NCI-H1105 (cell line): ENCODE measurements at regions not wholly inside any gene's neighbourhood (a gene's known extent, or its start where the extent isn't known, plus 50 kb on each side); places are given as distances from the start of the nearest gene placed in this dataset.
"Not testable (repeated sequence)": the region's sequence is repeated elsewhere in the genome, so short reads cannot be mapped to it uniquely, and the experiment has no call there.

Experiments
- DNase-seq: peaks from one replicate; lab custom pipeline; 2025; lab: John Stamatoyannopoulos, UW

- no peak for DNase-seq
These were observed 219.4 kb downstream of the NKX6-1 start for GRCh38 chr4:84279678-84280077.

GRCh38 chr4:84277923-84278322, 221.2 kb downstream of the NKX6-1 start:
- DNase-seq = no peak

- no peak for DNase-seq
These were observed 222.3 kb downstream of the NKX6-1 start for GRCh38 chr4:84276752-84277151.

GRCh38 chr4:84269536-84270044, 229.5 kb downstream of the NKX6-1 start:
- DNase-seq = no peak

- DNase-seq = no peak
These were observed 234.4 kb downstream of the NKX6-1 start for GRCh38 chr4:84264652-84265051.

- no peak for DNase-seq
These were observed 235.7 kb downstream of the NKX6-1 start for GRCh38 chr4:84263415-84263814.

- DNase-seq = no peak
These were observed 238.6 kb downstream of the NKX6-1 start for GRCh38 chr4:84260495-84260894.

GRCh38 chr4:84258905-84259830, 239.9 kb downstream of the NKX6-1 start:
- DNase-seq = no peak

- no peak for DNase-seq
These were observed 244.6 kb downstream of the NKX6-1 start for GRCh38 chr4:84254537-84254936.

- no peak for DNase-seq
These were observed 249.6 kb downstream of the NKX6-1 start for GRCh38 chr4:84249521-84249920.

GRCh38 chr4:84245042-84245441, 254.1 kb downstream of the NKX6-1 start:
- not testable (repeated sequence) for DNase-seq

GRCh38 chr4:84244346-84244801, 254.7 kb downstream of the NKX6-1 start:
- not testable (repeated sequence) for DNase-seq

- no peak for DNase-seq
These were observed 255.4 kb downstream of the NKX6-1 start for GRCh38 chr4:84243685-84244084.

- DNase-seq = no peak
These were observed 259.7 kb downstream of the NKX6-1 start for GRCh38 chr4:84239278-84239845.

- DNase-seq = no peak
These were observed 260.6 kb downstream of the NKX6-1 start for GRCh38 chr4:84238247-84239090.

- no peak for DNase-seq
These were observed 262.1 kb downstream of the NKX6-1 start for GRCh38 chr4:84237008-84237407.

- DNase-seq = no peak
These were observed 263.8 kb downstream of the NKX6-1 start for GRCh38 chr4:84235126-84235944.

- DNase-seq = no peak
These were observed 266.6 kb downstream of the NKX6-1 start for GRCh38 chr4:84232309-84233095.

GRCh38 chr4:84231539-84232055, 267.5 kb downstream of the NKX6-1 start:
- DNase-seq = no peak

GRCh38 chr4:84224522-84224921, 274.6 kb downstream of the NKX6-1 start:
- DNase-seq = peak; percentile 36
